GM12874 (cell line): ENCODE measurements at regions not wholly inside any gene's neighbourhood (a gene's known extent, or its start where the extent isn't known, plus 50 kb on each side); places are given as distances from the start of the nearest gene placed in this dataset.

Source experiments
- TF ChIP-seq, protein P1 (sequence below): IDR thresholded peaks from 2 replicates; pipeline ENCODE4 v1.5.1; 2011; ENCODE audit warnings: low read depth, mild to moderate bottlenecking, control low read depth, low read length, moderate library complexity; ENCODE audit not compliant: insufficient read depth

DNA sequence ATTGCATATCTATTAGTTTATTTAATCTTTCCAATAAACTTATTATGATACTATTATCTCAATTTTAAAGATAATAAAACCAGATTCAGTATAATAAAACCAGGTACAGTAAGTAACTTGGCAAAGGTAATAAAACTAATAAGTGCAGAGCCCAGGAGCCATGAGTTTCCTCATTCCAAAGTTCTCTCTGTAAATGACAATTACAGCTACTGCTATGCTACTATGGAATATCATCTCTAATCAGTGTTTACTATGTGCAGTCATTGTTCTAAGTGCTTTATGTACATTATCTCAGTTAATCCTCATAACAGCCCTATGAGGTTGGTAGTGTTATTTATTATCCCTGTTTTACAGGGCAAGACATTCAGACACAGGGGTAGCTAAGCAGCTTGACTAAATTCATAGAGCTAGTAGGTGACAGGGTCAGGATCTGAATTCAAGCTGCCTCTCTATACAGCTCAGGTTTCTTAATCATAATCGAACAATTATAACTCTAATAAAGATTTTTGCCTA, 285.0 kb upstream of the PITX2 start:
- TF ChIP-seq, protein P1, sequence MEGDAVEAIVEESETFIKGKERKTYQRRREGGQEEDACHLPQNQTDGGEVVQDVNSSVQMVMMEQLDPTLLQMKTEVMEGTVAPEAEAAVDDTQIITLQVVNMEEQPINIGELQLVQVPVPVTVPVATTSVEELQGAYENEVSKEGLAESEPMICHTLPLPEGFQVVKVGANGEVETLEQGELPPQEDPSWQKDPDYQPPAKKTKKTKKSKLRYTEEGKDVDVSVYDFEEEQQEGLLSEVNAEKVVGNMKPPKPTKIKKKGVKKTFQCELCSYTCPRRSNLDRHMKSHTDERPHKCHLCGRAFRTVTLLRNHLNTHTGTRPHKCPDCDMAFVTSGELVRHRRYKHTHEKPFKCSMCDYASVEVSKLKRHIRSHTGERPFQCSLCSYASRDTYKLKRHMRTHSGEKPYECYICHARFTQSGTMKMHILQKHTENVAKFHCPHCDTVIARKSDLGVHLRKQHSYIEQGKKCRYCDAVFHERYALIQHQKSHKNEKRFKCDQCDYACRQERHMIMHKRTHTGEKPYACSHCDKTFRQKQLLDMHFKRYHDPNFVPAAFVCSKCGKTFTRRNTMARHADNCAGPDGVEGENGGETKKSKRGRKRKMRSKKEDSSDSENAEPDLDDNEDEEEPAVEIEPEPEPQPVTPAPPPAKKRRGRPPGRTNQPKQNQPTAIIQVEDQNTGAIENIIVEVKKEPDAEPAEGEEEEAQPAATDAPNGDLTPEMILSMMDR, result no peak

DNA sequence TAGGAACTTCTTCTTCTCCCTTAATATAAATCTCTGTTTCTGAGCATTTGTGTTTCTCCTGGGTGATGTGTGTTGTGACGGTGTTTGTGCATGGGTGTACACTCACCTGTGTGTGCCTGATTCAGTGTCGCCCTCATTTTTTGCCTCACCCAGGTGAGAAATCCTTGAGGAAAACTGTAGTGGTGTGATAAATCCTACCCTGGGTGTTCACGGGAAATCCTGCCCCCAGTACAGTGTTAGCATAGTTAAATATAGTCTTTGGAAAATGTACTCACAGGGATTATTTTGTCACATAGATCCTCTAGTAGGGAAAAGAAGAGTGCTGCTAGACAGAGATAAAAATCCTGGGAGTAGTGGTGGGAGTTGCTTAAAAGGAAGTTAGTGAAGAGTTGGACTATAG, 291.9 kb upstream of the PITX2 start:
- TF ChIP-seq, protein P1, result no peak

GRCh38 chr4:110915301-110915700, 292.4 kb upstream of the PITX2 start:
- TF ChIP-seq, protein P1, result no peak

- TF ChIP-seq, protein P1, result no peak
Observed at GRCh38 chr4:110916505-110916904, 293.6 kb upstream of the PITX2 start.

DNA sequence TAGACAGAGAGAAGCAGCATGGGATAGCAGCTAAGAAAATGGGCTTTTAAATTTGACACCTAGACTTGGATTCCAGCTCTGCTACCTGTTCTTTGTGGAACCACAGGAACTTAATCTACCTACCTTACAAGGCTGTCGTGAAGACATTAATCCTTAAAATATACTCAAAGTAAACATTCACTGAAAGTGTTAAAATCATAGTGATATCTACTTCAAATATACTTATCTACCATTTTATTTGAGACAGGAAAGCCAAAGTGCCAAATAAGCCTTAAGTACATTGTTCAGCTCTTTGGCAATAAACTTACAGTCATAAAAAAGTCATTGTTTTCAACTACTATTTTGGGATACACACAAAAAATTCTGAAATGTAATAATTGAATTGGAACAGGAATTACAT, 295.0 kb upstream of the PITX2 start:
- TF ChIP-seq, protein P1, result no peak

DNA sequence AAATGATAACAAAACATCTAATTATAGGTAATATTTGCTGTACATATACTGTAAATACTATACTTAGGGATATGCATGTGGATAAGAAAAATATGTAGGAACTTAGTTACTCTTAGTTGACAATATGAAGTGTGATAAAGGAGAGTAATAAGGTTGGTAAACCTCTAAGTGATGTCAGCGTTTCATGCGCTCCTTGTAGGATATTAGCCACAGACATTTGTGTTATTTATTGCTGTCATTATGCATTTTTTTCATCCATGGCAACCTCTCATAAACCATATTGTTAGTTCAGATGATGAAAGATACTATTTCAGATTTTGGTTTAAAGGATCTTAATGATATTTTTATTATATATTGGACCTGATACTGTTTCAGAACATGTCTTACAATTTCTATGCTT, 298.1 kb upstream of the PITX2 start:
- TF ChIP-seq, protein P1, result no peak

- TF ChIP-seq, protein P1, result no peak
Observed at GRCh38 chr4:110924761-110925160, 301.9 kb upstream of the PITX2 start.

DNA sequence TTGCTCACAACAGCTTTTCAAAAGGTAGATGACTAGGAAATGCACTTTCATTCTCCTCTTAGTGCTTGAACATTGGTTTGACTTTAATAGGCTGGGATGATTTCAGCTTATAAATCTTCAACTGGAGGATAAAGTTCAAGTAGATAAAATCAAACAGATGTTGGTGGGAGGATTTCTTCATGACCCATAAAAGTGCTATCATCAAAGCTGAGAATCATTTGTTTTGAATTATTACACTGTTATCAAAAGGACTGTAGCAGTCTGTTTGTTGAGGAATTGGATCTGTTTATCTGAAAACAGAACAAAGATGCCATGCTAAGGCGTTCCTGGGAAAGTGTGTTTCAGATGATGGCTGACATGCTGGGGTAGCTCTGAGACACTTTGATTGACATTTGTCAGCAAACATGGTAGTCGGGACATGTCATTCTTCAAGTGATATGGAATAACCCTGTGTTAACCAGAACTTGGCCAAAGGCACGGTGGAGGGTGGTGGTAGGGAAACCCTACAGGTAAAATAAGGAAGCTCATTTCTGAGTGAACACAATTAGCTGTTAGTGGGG, 304.0 kb upstream of the PITX2 start:
- TF ChIP-seq, protein P1, result no peak
